GM06990 (cell line): ENCODE measurements at regions not wholly inside any gene's neighbourhood (a gene's known extent, or its start where the extent isn't known, plus 50 kb on each side); places are given as distances from the start of the nearest gene placed in this dataset.

Source experiments
- DNase-seq: peaks from one replicate; pipeline ENCODE4 v3.0.0-alpha.2; 2011; ENCODE audit not compliant: insufficient read length; ENCODE audit errors: extremely low read depth
- H3K27me3 ChIP-seq: replicated peaks from 2 replicates; pipeline ENCODE4 v1.6.0; 2011; ENCODE audit warnings: low read length; ENCODE audit not compliant: control insufficient read depth, insufficient read depth
- H3K36me3 ChIP-seq: 2 replicates; pipeline ENCODE4 v1.5.1; 2011; ENCODE audit warnings: low read length; ENCODE audit not compliant: control insufficient read depth, insufficient read depth
- H3K4me3 ChIP-seq: replicated peaks from 2 replicates; pipeline ENCODE4 v1.5.1; 2011; ENCODE audit warnings: low read depth, mild to moderate bottlenecking, control low read depth, low read length
- CTCF ChIP-seq: IDR thresholded peaks from 2 replicates; pipeline ENCODE4 v1.5.1; 2011; ENCODE audit warnings: low read length, control low read depth, mild to moderate bottlenecking, inconsistent platforms; ENCODE audit not compliant: insufficient read depth, poor library complexity, severe bottlenecking

GRCh38 chr13:31409678-31410356, 210.0 kb downstream of the B3GLCT start:
- no peak for DNase-seq
- peak; percentile 20 for TF ChIP-seq CTCF
- H3K4me3 ChIP-seq: no peak overlapping the region
- H3K27me3 ChIP-seq: no peaks in the 10 kb centered on the region; the same call in 1 of the 2 replicates
- no peaks in the 10 kb centered on the region for H3K36me3 ChIP-seq

- Histone ChIP-seq H3K4me3 (no peak overlapping the region), H3K36me3 (no peaks in the 10 kb centered on the region), H3K27me3 (no peaks in the 10 kb centered on the region; the same call in 1 of the 2 replicates)
- TF ChIP-seq CTCF: no peak
- DNase-seq: no peak
These were observed 213.7 kb downstream of the B3GLCT start for GRCh38 chr13:31413516-31413915.

GRCh38 chr13:31416066-31416465, 216.3 kb downstream of the B3GLCT start:
- Histone ChIP-seq H3K27me3 (no peaks in the 10 kb centered on the region), H3K4me3 (no peak overlapping the region), H3K36me3 (no peaks in the 10 kb centered on the region)
- no peak for TF ChIP-seq CTCF
- no peak for DNase-seq

GRCh38 chr13:31418186-31418585, 218.4 kb downstream of the B3GLCT start:
- H3K27me3 ChIP-seq: peaks cover 2% of the 10 kb centered on the region
- H3K4me3 ChIP-seq: no peak overlapping the region
- no peak for DNase-seq
- H3K36me3 ChIP-seq: no peaks in the 10 kb centered on the region
- no peak for TF ChIP-seq CTCF

- no peaks in the 10 kb centered on the region for H3K36me3 ChIP-seq
- no peak for TF ChIP-seq CTCF
- H3K27me3 ChIP-seq: peaks cover 2% of the 10 kb centered on the region
- no peak for DNase-seq
- H3K4me3 ChIP-seq: no peak overlapping the region
These were observed 222.0 kb downstream of the B3GLCT start for GRCh38 chr13:31421756-31422155.
